HG03469 (cell line): ENCODE measurements at regions not wholly inside any gene's neighbourhood (a gene's known extent, or its start where the extent isn't known, plus 50 kb on each side); places are given as distances from the start of the nearest gene placed in this dataset.

Source experiments
- ATAC-seq: cut with Tn5 transposase; IDR thresholded peaks from one replicate; pipeline ENCODE4 v1.9.1; 2021; ENCODE audit warnings: mild to moderate bottlenecking, moderate library complexity, moderate number of reproducible peaks; ENCODE audit not compliant: unreplicated experiment

GRCh38 chr4:126265888-126266287, 951.1 kb downstream of the FAT4 start:
- no peak for ATAC-seq

GRCh38 chr4:126267689-126268088, 952.9 kb downstream of the FAT4 start:
- ATAC-seq: no peak

- ATAC-seq: no peak
Observed at GRCh38 chr4:126268106-126268505, 953.4 kb downstream of the FAT4 start.

- ATAC-seq: no peak
Observed at GRCh38 chr4:126269106-126269505, 954.4 kb downstream of the FAT4 start.

DNA sequence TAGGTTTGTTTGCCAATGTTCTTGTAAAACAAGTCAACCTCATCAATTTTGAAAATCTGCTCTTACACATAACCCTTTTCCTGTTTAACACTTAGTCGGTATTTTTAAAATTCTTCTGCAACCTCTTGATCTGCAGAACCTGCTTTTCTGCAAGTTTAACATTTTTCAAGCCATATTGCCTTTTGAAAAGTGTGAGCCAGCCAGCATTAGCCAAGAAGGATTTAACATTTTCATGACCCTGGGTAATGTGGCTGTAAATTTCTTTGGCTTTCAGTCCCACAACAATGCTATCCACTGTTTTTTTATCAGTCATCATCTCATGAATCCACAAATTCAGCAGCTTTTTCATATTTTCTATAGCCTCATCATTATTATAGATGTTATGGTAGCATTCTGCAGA, 956.5 kb downstream of the FAT4 start:
- no peak for ATAC-seq

DNA sequence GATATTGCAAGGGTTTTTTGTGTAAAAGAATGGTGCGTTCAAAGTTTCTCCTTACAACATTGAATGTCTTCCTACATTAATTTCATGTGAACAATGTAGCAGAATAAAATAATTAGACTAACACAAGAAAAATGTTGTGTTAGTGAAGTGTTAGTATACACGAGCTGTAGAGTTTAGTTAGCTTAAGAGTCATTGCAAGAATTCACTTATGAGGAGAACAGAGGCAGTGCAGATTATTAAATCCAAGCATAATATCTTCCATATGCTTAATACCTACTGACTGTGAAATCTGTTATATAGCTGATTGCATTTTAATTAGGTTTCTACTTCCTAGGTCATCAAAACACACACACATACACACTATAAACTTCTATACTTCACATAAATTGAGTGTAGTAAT, 959.0 kb downstream of the FAT4 start:
- ATAC-seq: no peak

DNA sequence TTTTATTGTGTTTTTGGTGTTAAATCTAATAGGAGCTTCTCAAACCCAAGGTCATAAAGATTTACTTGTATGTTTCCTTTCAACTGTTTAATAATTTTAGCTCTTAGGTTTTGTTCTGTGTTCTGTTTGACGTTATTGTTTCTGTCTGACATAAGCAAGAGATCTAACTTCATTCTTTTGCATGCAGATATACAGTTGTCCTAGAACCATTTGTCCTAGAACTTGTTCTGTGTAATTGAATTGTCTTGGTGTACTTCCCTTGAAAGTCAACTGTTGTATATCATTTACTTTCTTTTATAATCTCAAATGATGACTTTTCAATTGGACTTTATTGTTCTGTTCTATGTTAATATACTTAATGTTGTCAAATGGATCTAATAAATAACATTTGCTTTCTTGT, 977.1 kb downstream of the FAT4 start:
- ATAC-seq: no peak

DNA sequence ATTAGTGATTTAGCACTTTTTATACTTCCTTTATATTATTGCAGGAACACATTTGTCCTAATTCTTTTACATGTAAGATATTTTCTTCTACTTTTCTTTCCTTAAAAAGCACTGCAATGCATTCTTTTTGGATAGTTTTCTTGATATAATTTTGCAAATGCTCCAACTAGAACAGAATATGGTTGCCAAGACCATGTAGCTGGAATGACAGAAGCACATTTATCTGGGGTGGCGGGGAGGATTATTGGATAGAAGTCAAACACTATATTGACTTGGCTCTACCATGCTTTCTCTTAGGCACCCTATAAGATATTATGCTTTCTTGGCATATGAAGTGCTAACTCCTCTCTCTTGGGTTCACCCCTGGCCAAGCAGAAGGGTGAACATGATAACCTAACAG, 983.5 kb downstream of the FAT4 start:
- ATAC-seq: no peak

DNA sequence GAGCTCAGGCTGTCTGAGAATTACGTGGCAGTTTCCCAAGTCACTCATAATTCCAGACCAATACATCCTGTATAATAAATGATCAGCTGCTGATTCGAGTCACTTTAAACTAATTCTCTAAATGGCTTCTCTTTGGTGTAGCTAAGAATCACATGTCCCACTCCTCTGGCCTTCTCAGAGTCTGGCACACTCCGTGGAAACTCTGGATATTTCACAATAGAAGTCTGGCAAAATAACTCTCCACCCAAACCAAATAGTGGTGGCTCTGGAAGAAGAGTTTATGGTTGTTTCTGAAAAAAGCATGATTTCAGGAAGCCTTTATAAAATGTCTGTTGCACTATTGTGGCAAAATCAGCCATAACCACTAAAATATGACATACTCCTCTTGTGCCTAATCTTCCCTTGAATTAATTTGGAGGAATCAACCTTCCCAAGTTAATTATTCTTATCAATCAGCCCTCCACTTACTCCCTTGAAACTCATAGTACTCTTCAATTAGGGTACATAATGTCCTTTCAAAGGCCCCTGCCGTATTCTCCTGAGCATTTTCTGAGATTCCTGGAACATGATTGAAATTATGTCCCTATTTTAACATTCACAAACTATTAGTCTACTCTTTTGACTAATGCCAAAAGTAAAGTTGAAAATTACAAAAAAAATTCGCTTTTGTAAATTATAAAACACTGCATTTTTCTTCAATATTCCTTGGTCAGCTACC, 991.6 kb downstream of the FAT4 start:
- no peak for ATAC-seq

GRCh38 chr4:126318376-126318775, 1003.6 kb downstream of the FAT4 start:
- ATAC-seq: no peak

- no peak for ATAC-seq
Observed at GRCh38 chr4:126328914-126329313, 1014.2 kb downstream of the FAT4 start.

DNA sequence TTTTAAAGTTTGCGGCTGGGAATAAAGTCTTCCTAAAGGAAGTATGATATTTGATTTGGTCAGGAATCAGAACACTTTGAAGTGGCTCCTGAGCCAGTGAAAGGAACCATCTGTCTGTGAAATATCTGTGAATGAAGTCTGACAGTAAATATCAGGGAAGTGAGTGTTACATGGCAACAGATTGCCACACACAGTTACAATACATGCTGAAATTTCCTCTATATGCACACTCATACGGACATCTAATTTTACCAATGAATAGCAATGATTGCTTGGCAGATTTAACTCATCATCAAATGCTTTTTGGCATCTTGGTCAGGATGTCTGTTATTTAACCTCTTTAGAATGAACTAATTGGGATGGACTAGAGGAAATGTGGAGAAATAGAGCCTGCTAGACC, 1023.8 kb downstream of the FAT4 start:
- no peak for ATAC-seq

GRCh38 chr4:126341927-126342326, 1027.2 kb downstream of the FAT4 start:
- ATAC-seq: no peak

GRCh38 chr4:126344472-126344871, 1029.7 kb downstream of the FAT4 start:
- no peak for ATAC-seq

- ATAC-seq: no peak
Observed at GRCh38 chr4:126346654-126347053, 1031.9 kb downstream of the FAT4 start.

GRCh38 chr4:126354784-126355183, 1040.0 kb downstream of the FAT4 start:
- ATAC-seq: no peak

DNA sequence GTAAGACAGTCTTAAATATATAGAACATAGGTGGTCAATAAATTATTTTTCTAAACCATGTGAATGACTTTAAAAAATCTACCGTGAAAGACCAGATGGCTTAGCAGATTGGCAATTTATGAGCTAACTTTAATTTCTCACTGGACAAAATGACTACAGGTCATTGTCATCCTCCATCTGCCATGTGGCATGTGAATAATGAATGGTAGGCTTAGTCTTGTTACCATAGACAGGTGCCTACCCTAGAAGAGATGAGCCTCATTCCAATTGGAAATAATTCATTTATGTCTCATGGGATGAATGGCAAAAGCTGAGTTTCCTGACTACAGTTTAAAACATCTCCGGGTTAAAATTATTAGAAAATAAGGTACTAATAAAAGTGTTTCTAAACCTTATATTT, 1043.3 kb downstream of the FAT4 start:
- no peak for ATAC-seq

DNA sequence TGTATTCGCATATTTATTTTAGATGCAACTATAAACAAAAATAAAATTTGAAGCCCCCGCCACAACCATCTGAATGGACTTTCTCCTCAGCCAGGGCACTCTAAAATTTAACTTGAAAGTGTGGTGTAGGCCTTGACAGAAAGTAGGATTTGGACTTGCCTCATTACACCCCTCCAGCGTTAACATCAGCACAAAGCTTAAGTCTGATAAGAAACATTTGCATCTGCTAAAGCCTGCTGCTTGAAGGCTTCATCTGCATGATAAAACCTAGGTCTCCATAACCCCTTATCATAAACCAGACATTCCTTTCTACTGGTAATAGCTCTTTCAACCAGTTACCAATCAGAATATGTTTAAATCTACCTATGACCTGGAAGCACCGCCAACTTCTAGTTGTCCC, 1046.5 kb downstream of the FAT4 start:
- ATAC-seq: no peak

GRCh38 chr4:126364311-126364911, 1049.7 kb downstream of the FAT4 start:
- ATAC-seq: no peak

GRCh38 chr4:126369076-126369475, 1054.3 kb downstream of the FAT4 start:
- ATAC-seq: no peak

GRCh38 chr4:126372634-126373033, 1057.9 kb downstream of the FAT4 start:
- no peak for ATAC-seq

- no peak for ATAC-seq
Observed at GRCh38 chr4:126375462-126376054, 1060.8 kb downstream of the FAT4 start.
